ENCODE measurements at regions not wholly inside any gene's neighbourhood (a gene's known extent, or its start where the extent isn't known, plus 50 kb on each side); places are given as distances from the start of the nearest gene placed in this dataset.

GRCh38 chr3:104133630-104134029 lies 1233.1 kb upstream of the ALCAM start:
- ATAC-seq: no peak
- TF ChIP-seq CREB5 (CRISPR knock-in tag; IDR thresholded peaks at IDR 0.05; ENCODE audit: low read depth) (no peak), OSR1 (CRISPR knock-in tag; IDR thresholded peaks at IDR 0.05) (no peak), ISL1 (CRISPR knock-in tag; IDR thresholded peaks at IDR 0.05) (no peak), PPARA (CRISPR knock-in tag; IDR thresholded peaks at IDR 0.05; ENCODE audit: borderline replicate concordance) (no peak), TCF4 (CRISPR knock-in tag; IDR thresholded peaks at IDR 0.05; ENCODE audit: borderline replicate concordance) (no peak), RARB (CRISPR knock-in tag; IDR thresholded peaks at IDR 0.05) (no peak), ZC3H10 (CRISPR knock-in tag; IDR thresholded peaks at IDR 0.05) (no peak), ZNF565 (CRISPR knock-in tag; conservative IDR thresholded peaks at IDR 0.05; ENCODE audit: low read depth) (no peak), ZFP3 (CRISPR knock-in tag; IDR thresholded peaks at IDR 0.05) (no peak), GLIS3 (CRISPR knock-in tag; IDR thresholded peaks at IDR 0.05) (no peak), ARNTL (CRISPR knock-in tag; IDR thresholded peaks at IDR 0.05; ENCODE audit: borderline replicate concordance, low read depth) (no peak), TSHZ2 (CRISPR knock-in tag; IDR thresholded peaks at IDR 0.05) (no peak), ZFP30 (CRISPR knock-in tag; IDR thresholded peaks at IDR 0.05) (no peak), BACH2 (CRISPR knock-in tag; IDR thresholded peaks at IDR 0.05; ENCODE audit: borderline replicate concordance) (no peak), PATZ1 (CRISPR knock-in tag; IDR thresholded peaks at IDR 0.05; ENCODE audit: borderline replicate concordance) (no peak)

GRCh38 chr3:104137116-104137515 lies 1229.6 kb upstream of the ALCAM start:
- TF ChIP-seq ZNF70 (CRISPR knock-in tag; IDR thresholded peaks at IDR 0.05): no peak
- TF ChIP-seq PPARA (CRISPR knock-in tag; IDR thresholded peaks at IDR 0.05; ENCODE audit: borderline replicate concordance): no peak
- no peak for TF ChIP-seq BACH2 (CRISPR knock-in tag; IDR thresholded peaks at IDR 0.05; ENCODE audit: borderline replicate concordance)
- no peak for TF ChIP-seq TCF4 (CRISPR knock-in tag; IDR thresholded peaks at IDR 0.05; ENCODE audit: borderline replicate concordance)
- TF ChIP-seq ZC3H10 (CRISPR knock-in tag; IDR thresholded peaks at IDR 0.05): no peak
- no peak for TF ChIP-seq POU6F1 (CRISPR knock-in tag; IDR thresholded peaks at IDR 0.05; ENCODE audit: borderline replicate concordance, low read depth)
- TF ChIP-seq ZNF8 (CRISPR knock-in tag; IDR thresholded peaks at IDR 0.05): no peak
- TF ChIP-seq RARB (CRISPR knock-in tag; IDR thresholded peaks at IDR 0.05): no peak
- no peak for TF ChIP-seq OSR1 (CRISPR knock-in tag; IDR thresholded peaks at IDR 0.05)
- ATAC-seq: no peak

- TF ChIP-seq ZNF70 (CRISPR knock-in tag; IDR thresholded peaks at IDR 0.05) (no peak), ZNF8 (CRISPR knock-in tag; IDR thresholded peaks at IDR 0.05) (no peak), GLIS3 (CRISPR knock-in tag; IDR thresholded peaks at IDR 0.05) (no peak), TSHZ2 (CRISPR knock-in tag; IDR thresholded peaks at IDR 0.05) (no peak), POU6F1 (CRISPR knock-in tag; IDR thresholded peaks at IDR 0.05; ENCODE audit: borderline replicate concordance, low read depth) (no peak), ZC3H10 (CRISPR knock-in tag; IDR thresholded peaks at IDR 0.05) (0 out of 2 replicates have a peak, but pooled peaks have one; percentile 23), ISL1 (CRISPR knock-in tag; IDR thresholded peaks at IDR 0.05) (peak; percentile 70), ARNTL (CRISPR knock-in tag; IDR thresholded peaks at IDR 0.05; ENCODE audit: borderline replicate concordance, low read depth) (no peak)
- ATAC-seq: peak; percentile 73
Measured at GRCh38 chr3:104145164-104145563, 1221.5 kb upstream of the ALCAM start.
